Endothelial cell of umbilical vein (primary cell): ENCODE measurements at regions not wholly inside any gene's neighbourhood (a gene's known extent, or its start where the extent isn't known, plus 50 kb on each side); places are given as distances from the start of the nearest gene placed in this dataset.

Experiments
- CTCF ChIP-seq, 2 donors: IDR thresholded peaks; 1 replicate in 1 of 2; 2 replicates in 1 of 2; pipeline ENCODE4 v1.5.1; 2011; ENCODE audit warnings: low read length in 2 of 2, mild to moderate bottlenecking in 2 of 2, moderate library complexity in 2 of 2, control low read depth in 1 of 2, inconsistent platforms in 1 of 2, low read depth in 1 of 2; ENCODE audit not compliant: insufficient read depth in 1 of 2; ENCODE audit errors: extremely low read depth in 1 of 2
- EZH2 ChIP-seq: IDR thresholded peaks from 2 replicates; pipeline ENCODE4 v1.6.1; 2012; ENCODE audit warnings: borderline replicate concordance, low read depth, mild to moderate bottlenecking, moderate library complexity, low read length, inconsistent platforms; ENCODE audit not compliant: severe bottlenecking
- JUN ChIP-seq: IDR thresholded peaks from 2 replicates; pipeline ENCODE4 v1.6.1; 2011; ENCODE audit warnings: borderline replicate concordance, low read depth; ENCODE audit not compliant: insufficient read length, insufficient read depth
- MAX ChIP-seq: IDR thresholded peaks from 2 replicates; pipeline ENCODE4 v1.6.1; 2011; ENCODE audit not compliant: insufficient read depth, insufficient read length

- TF ChIP-seq MAX: no peak
- no peak for TF ChIP-seq CTCF (IDR thresholded peaks at IDR 0.05; ENCODE audit: extremely low read depth in 1 of 2, insufficient read depth in 1 of 2, low read depth in 1 of 2, low read length in 2 of 2)
- TF ChIP-seq JUN: no peak
- TF ChIP-seq EZH2: no peak
These were observed 544.9 kb downstream of the ANKRD50 start for GRCh38 chr4:124167602-124168001.
